ENCODE measurements at regions not wholly inside any gene's neighbourhood (a gene's known extent, or its start where the extent isn't known, plus 50 kb on each side); places are given as distances from the start of the nearest gene placed in this dataset.

- no peak for TF ChIP-seq POLR2A (IDR thresholded peaks at IDR 0.05)
- TF ChIP-seq, protein P1, sequence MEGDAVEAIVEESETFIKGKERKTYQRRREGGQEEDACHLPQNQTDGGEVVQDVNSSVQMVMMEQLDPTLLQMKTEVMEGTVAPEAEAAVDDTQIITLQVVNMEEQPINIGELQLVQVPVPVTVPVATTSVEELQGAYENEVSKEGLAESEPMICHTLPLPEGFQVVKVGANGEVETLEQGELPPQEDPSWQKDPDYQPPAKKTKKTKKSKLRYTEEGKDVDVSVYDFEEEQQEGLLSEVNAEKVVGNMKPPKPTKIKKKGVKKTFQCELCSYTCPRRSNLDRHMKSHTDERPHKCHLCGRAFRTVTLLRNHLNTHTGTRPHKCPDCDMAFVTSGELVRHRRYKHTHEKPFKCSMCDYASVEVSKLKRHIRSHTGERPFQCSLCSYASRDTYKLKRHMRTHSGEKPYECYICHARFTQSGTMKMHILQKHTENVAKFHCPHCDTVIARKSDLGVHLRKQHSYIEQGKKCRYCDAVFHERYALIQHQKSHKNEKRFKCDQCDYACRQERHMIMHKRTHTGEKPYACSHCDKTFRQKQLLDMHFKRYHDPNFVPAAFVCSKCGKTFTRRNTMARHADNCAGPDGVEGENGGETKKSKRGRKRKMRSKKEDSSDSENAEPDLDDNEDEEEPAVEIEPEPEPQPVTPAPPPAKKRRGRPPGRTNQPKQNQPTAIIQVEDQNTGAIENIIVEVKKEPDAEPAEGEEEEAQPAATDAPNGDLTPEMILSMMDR (IDR thresholded peaks at IDR 0.05), result no peak
These were observed 1969.3 kb downstream of the PCDH7 start for GRCh38 chr4:32689518-32689917.
